ENCODE measurements at regions not wholly inside any gene's neighbourhood (a gene's known extent, or its start where the extent isn't known, plus 50 kb on each side); places are given as distances from the start of the nearest gene placed in this dataset.

- no peaks in the 10 kb centered on the region for H3K36me3 Mint-ChIP-seq (ENCODE audit: low read depth)
- no peak overlapping the region for H3K4me3 Mint-ChIP-seq
- H3K27ac Mint-ChIP-seq, result peak overlapping the region; percentile 41
- H3K9me3 Mint-ChIP-seq, result no peaks in the 10 kb centered on the region
- no peaks in the 10 kb centered on the region for H3K27me3 Mint-ChIP-seq
- peaks cover 27% of the 10 kb centered on the region for H3K4me1 Mint-ChIP-seq (ENCODE audit: low read depth)
- intact Hi-C loops (cut with micrococcal nuclease), result no loop called here
Measured at GRCh38 chr2:47277987-47278386, 91.1 kb upstream of the EPCAM start.

GRCh38 chr2:47277187-47277586, 91.9 kb upstream of the EPCAM start:
- Mint-ChIP-seq H3K4me1 (ENCODE audit: low read depth) (peaks cover 35% of the 10 kb centered on the region), H3K4me3 (no peak overlapping the region), H3K36me3 (ENCODE audit: low read depth) (no peaks in the 10 kb centered on the region), H3K9me3 (no peaks in the 10 kb centered on the region), H3K27ac (no peak overlapping the region), H3K27me3 (no peaks in the 10 kb centered on the region)
- intact Hi-C loops (cut with micrococcal nuclease), result no loop called here

- no peaks in the 10 kb centered on the region for H3K27me3 Mint-ChIP-seq
- no peaks in the 10 kb centered on the region for H3K9me3 Mint-ChIP-seq
- peak overlapping the region; percentile 27 for H3K27ac Mint-ChIP-seq
- no peaks in the 10 kb centered on the region for H3K36me3 Mint-ChIP-seq (ENCODE audit: low read depth)
- H3K4me3 Mint-ChIP-seq, result no peak overlapping the region
- peaks cover 46% of the 10 kb centered on the region for H3K4me1 Mint-ChIP-seq (ENCODE audit: low read depth)
- intact Hi-C loops (cut with micrococcal nuclease), result no loop called here
Measured at GRCh38 chr2:47276061-47276460, 93.0 kb upstream of the EPCAM start.

GRCh38 chr2:47274054-47274782, 94.9 kb upstream of the EPCAM start:
- Mint-ChIP-seq H3K4me3 (no peak overlapping the region), H3K36me3 (ENCODE audit: low read depth) (no peaks in the 10 kb centered on the region), H3K27ac (peak overlapping the region; percentile 74), H3K27me3 (no peaks in the 10 kb centered on the region), H3K9me3 (no peaks in the 10 kb centered on the region), H3K4me1 (ENCODE audit: low read depth) (peaks cover 60% of the 10 kb centered on the region)
- intact Hi-C loops (cut with micrococcal nuclease), result loop anchor here (5.0 kb wide), 1 partner anchor 48 kb away; no protein-coding TSS in a partner anchor

- Mint-ChIP-seq H3K36me3 (ENCODE audit: low read depth) (no peaks in the 10 kb centered on the region), H3K27ac (peak overlapping the region; percentile 74), H3K27me3 (no peaks in the 10 kb centered on the region), H3K4me3 (peak overlapping the region; percentile 66), H3K4me1 (ENCODE audit: low read depth) (peaks cover 60% of the 10 kb centered on the region), H3K9me3 (no peaks in the 10 kb centered on the region)
- intact Hi-C loops (cut with micrococcal nuclease), result loop anchor here (5.0 kb wide), 1 partner anchor 49 kb away; no protein-coding TSS in a partner anchor
Measured at GRCh38 chr2:47272905-47273758, 96.0 kb upstream of the EPCAM start.

- no peaks in the 10 kb centered on the region for H3K9me3 Mint-ChIP-seq
- H3K4me3 Mint-ChIP-seq, result peak overlapping the region; percentile 66
- no peaks in the 10 kb centered on the region for H3K36me3 Mint-ChIP-seq (ENCODE audit: low read depth)
- peaks cover 60% of the 10 kb centered on the region for H3K4me1 Mint-ChIP-seq (ENCODE audit: low read depth)
- intact Hi-C loops (cut with micrococcal nuclease), result loop anchor here (5.0 kb wide), 1 partner anchor 50 kb away; no protein-coding TSS in a partner anchor
- H3K27ac Mint-ChIP-seq, result peak overlapping the region; percentile 74
- H3K27me3 Mint-ChIP-seq, result no peaks in the 10 kb centered on the region
Measured at GRCh38 chr2:47272031-47272864, 95.9 kb upstream of the CALM2 start.

GRCh38 chr2:47271054-47272000, 95.0 kb upstream of the CALM2 start:
- Mint-ChIP-seq H3K4me3 (no peak overlapping the region), H3K36me3 (ENCODE audit: low read depth) (no peaks in the 10 kb centered on the region), H3K4me1 (ENCODE audit: low read depth) (peaks cover 60% of the 10 kb centered on the region), H3K9me3 (no peaks in the 10 kb centered on the region), H3K27ac (peak overlapping the region; percentile 74), H3K27me3 (no peaks in the 10 kb centered on the region)
- intact Hi-C loops (cut with micrococcal nuclease), result loop anchor here (5.0 kb wide), 1 partner anchor 51 kb away; no protein-coding TSS in a partner anchor

GRCh38 chr2:47270421-47270820, 94.1 kb upstream of the CALM2 start:
- intact Hi-C loops (cut with micrococcal nuclease), result loop anchor here (5.0 kb wide), 1 partner anchor 52 kb away; no protein-coding TSS in a partner anchor
- H3K4me3 Mint-ChIP-seq, result no peak overlapping the region

GRCh38 chr2:47269316-47270232, 93.3 kb upstream of the CALM2 start:
- Mint-ChIP-seq H3K4me3 (no peak overlapping the region), H3K36me3 (ENCODE audit: low read depth) (no peaks in the 10 kb centered on the region), H3K4me1 (ENCODE audit: low read depth) (peaks cover 60% of the 10 kb centered on the region), H3K9me3 (no peaks in the 10 kb centered on the region), H3K27ac (peak overlapping the region; percentile 7), H3K27me3 (no peaks in the 10 kb centered on the region)
- intact Hi-C loops (cut with micrococcal nuclease), result loop anchor here (5.0 kb wide), 1 partner anchor 53 kb away; no protein-coding TSS in a partner anchor

More at GRCh38 chr2:47270421-47270820, 94.1 kb upstream of the CALM2 start:
- H3K27ac Mint-ChIP-seq, result peak overlapping the region; percentile 7
- H3K4me1 Mint-ChIP-seq (ENCODE audit: low read depth), result peaks cover 65% of the 10 kb centered on the region
- H3K36me3 Mint-ChIP-seq (ENCODE audit: low read depth), result no peaks in the 10 kb centered on the region
- no peaks in the 10 kb centered on the region for H3K9me3 Mint-ChIP-seq
- no peaks in the 10 kb centered on the region for H3K27me3 Mint-ChIP-seq

- intact Hi-C loops (cut with micrococcal nuclease), result no loop called here
- Mint-ChIP-seq H3K27ac (no peak overlapping the region), H3K4me1 (ENCODE audit: low read depth) (peaks cover 54% of the 10 kb centered on the region), H3K9me3 (no peaks in the 10 kb centered on the region), H3K27me3 (no peaks in the 10 kb centered on the region), H3K36me3 (ENCODE audit: low read depth) (no peaks in the 10 kb centered on the region), H3K4me3 (no peak overlapping the region)
Measured at GRCh38 chr2:47267711-47268086, 91.4 kb upstream of the CALM2 start.

GRCh38 chr2:47266939-47267710, 90.8 kb upstream of the CALM2 start:
- no peaks in the 10 kb centered on the region for H3K36me3 Mint-ChIP-seq (ENCODE audit: low read depth)
- H3K4me3 Mint-ChIP-seq, result no peak overlapping the region
- no peak overlapping the region for H3K27ac Mint-ChIP-seq
- peaks cover 49% of the 10 kb centered on the region for H3K4me1 Mint-ChIP-seq (ENCODE audit: low read depth)
- intact Hi-C loops (cut with micrococcal nuclease), result no loop called here
- no peaks in the 10 kb centered on the region for H3K27me3 Mint-ChIP-seq
- no peaks in the 10 kb centered on the region for H3K9me3 Mint-ChIP-seq

Data from dendritic cell treated with granulocyte-macrophage colony-stimulating factor and Interleukin-4, amounts not matched to agents 40 ng/mL and 50 ng/mL, for 4 days (primary cell).